ENCODE measurements at regions not wholly inside any gene's neighbourhood (a gene's known extent, or its start where the extent isn't known, plus 50 kb on each side); places are given as distances from the start of the nearest gene placed in this dataset.

GRCh38 chr1:208785629-208786028 lies 541.4 kb upstream of the PLXNA2 start:
- no peak overlapping the region for H3K4me3 ChIP-seq (ENCODE audit: control insufficient read depth, low read depth, low read length)
- DNase-seq (ENCODE audit: low read depth) = no peak
- TF ChIP-seq, protein P1, sequence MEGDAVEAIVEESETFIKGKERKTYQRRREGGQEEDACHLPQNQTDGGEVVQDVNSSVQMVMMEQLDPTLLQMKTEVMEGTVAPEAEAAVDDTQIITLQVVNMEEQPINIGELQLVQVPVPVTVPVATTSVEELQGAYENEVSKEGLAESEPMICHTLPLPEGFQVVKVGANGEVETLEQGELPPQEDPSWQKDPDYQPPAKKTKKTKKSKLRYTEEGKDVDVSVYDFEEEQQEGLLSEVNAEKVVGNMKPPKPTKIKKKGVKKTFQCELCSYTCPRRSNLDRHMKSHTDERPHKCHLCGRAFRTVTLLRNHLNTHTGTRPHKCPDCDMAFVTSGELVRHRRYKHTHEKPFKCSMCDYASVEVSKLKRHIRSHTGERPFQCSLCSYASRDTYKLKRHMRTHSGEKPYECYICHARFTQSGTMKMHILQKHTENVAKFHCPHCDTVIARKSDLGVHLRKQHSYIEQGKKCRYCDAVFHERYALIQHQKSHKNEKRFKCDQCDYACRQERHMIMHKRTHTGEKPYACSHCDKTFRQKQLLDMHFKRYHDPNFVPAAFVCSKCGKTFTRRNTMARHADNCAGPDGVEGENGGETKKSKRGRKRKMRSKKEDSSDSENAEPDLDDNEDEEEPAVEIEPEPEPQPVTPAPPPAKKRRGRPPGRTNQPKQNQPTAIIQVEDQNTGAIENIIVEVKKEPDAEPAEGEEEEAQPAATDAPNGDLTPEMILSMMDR (IDR thresholded peaks at IDR 0.05; ENCODE audit: control insufficient read depth, insufficient read depth, low read depth, low read length, missing control alignments) = no peak

DNA sequence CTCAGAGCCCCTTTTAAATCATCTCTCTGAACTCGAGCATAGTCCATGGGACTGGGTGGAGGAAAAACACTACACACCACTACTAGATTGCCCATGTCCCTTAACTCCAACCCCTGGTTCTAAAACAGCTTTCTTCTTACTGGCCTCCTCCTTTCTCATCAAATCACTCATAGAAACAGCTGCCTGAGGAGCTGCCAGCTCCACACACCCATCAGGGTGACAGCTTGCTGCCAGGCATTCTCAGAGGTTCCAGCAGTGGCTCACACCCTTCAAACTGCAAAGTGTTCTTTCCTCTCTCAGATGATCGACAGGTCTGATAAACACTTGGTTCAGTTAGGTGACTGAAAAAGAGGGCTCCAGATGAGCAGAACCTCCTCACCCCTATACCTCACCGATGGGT lies 543.0 kb upstream of the PLXNA2 start:
- TF ChIP-seq, protein P1 (IDR thresholded peaks at IDR 0.05; ENCODE audit: control insufficient read depth, insufficient read depth, low read depth, low read length, missing control alignments) = no peak
- H3K4me3 ChIP-seq (ENCODE audit: control insufficient read depth, low read depth, low read length) = no peak overlapping the region
- no peak for DNase-seq (ENCODE audit: low read depth)

GRCh38 chr1:208788013-208788540 lies 543.9 kb upstream of the PLXNA2 start:
- TF ChIP-seq, protein P1 (IDR thresholded peaks at IDR 0.05; ENCODE audit: control insufficient read depth, insufficient read depth, low read depth, low read length, missing control alignments) = no peak
- no peak overlapping the region for H3K4me3 ChIP-seq (ENCODE audit: control insufficient read depth, low read depth, low read length)
- no peak for DNase-seq (ENCODE audit: low read depth)

DNA sequence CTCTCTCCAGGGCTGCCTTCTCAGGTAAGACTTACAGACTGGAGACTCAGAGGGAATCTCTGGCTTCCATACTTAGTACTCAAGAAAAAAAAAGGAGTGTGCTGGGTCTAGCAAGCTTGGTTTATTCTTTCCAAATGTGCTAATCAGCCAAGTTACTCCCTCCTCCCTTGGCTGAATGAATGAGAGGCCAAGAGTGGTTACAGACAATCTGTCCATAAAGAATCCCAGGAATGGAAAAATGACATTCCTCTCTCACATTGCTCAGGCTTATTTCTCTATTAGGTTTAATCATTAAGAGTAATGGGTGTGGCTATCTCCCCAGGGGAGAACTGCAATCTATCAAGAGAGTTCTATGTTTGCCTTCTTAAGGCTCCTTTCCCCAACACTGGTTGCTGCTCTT lies 547.3 kb upstream of the PLXNA2 start:
- TF ChIP-seq, protein P1 (IDR thresholded peaks at IDR 0.05; ENCODE audit: control insufficient read depth, insufficient read depth, low read depth, low read length, missing control alignments) = no peak
- H3K4me3 ChIP-seq (ENCODE audit: control insufficient read depth, low read depth, low read length) = no peak overlapping the region
- DNase-seq (ENCODE audit: low read depth) = no peak

GRCh38 chr1:208793861-208794345 lies 549.7 kb upstream of the PLXNA2 start:
- DNase-seq (ENCODE audit: low read depth) = no peak
- H3K4me3 ChIP-seq (ENCODE audit: control insufficient read depth, low read depth, low read length) = no peak overlapping the region
- TF ChIP-seq, protein P1 (IDR thresholded peaks at IDR 0.05; ENCODE audit: control insufficient read depth, insufficient read depth, low read depth, low read length, missing control alignments) = no peak

GRCh38 chr1:208799186-208799585 lies 555.0 kb upstream of the PLXNA2 start:
- no peak overlapping the region for H3K4me3 ChIP-seq (ENCODE audit: control insufficient read depth, low read depth, low read length)
- TF ChIP-seq, protein P1 (IDR thresholded peaks at IDR 0.05; ENCODE audit: control insufficient read depth, insufficient read depth, low read depth, low read length, missing control alignments) = no peak
- DNase-seq (ENCODE audit: low read depth) = no peak

Measured in AG09309 (cell line).